Fibroblast of pulmonary artery (primary cell): ENCODE measurements at regions not wholly inside any gene's neighbourhood (a gene's known extent, or its start where the extent isn't known, plus 50 kb on each side); places are given as distances from the start of the nearest gene placed in this dataset.

Experiments used
- DNase-seq: peaks from one replicate; pipeline ENCODE4 v3.0.0-alpha.2; 2010; ENCODE audit warnings: low read depth
- H3K4me3 ChIP-seq: replicated peaks from 2 replicates; pipeline ENCODE4 v1.5.1; 2011; ENCODE audit warnings: low read depth, mild to moderate bottlenecking, control low read depth, low read length, moderate library complexity
- CTCF ChIP-seq: IDR thresholded peaks from 2 replicates; pipeline ENCODE4 v1.5.1; 2011; ENCODE audit warnings: mild to moderate bottlenecking, control low read depth, low read length, inconsistent platforms; ENCODE audit errors: missing control alignments

GRCh38 chr13:76331943-76332712 is 554.1 kb downstream of the KCTD12 start:
- no peak for TF ChIP-seq CTCF
- no peak overlapping the region for H3K4me3 ChIP-seq
- peak; percentile 62 for DNase-seq

DNA sequence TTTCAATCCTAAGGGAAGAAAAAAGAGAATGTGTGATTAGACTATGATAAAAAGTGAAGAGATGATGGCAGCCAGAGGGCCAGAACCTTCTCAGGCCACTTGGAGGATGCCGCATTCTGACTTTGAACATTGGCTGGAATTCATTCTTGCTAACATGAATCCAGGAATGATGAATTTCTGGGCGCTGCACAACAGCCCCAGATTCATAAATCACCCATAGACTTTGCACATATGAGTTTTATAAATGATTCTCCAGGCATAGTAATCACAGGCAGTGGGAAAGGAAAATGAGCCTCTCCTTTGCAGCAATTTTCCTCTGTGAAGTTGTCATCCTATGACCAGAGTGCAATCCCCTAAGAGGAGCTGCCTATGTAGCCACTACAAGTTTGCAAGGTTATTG is 555.4 kb downstream of the KCTD12 start:
- no peak for TF ChIP-seq CTCF

GRCh38 chr13:76329866-76330580 is 556.2 kb downstream of the KCTD12 start:
- DNase-seq = no peak
- TF ChIP-seq CTCF = no peak

More for the DNA sequence above, 555.4 kb downstream of the KCTD12 start:
- no peak overlapping the region for H3K4me3 ChIP-seq
- DNase-seq = no peak

DNA sequence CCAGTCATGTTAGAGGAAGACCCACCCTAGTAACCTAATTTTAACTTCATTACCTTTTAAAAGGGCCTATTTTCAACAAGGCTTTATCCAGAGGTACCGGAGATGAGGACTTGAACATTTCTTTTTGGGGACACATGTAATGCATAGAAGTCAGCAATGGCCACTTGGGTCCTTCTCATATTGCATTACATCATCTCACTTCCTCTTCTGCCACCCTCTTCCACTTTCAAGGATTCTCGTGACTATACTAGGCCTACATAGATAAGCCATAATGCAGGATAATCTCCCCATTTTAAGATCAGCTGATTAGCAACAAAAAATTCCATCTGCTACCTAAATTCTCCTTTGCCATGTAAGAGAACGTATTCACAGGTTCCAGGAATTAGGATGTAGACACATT is 557.2 kb downstream of the KCTD12 start:
- no peak for TF ChIP-seq CTCF
- DNase-seq = no peak
- no peak overlapping the region for H3K4me3 ChIP-seq

More at GRCh38 chr13:76329866-76330580, 556.2 kb downstream of the KCTD12 start:
- H3K4me3 ChIP-seq = no peak overlapping the region

- no peak for TF ChIP-seq CTCF
- no peak for DNase-seq
- no peak overlapping the region for H3K4me3 ChIP-seq
Measured at GRCh38 chr13:76326343-76326742, 559.9 kb downstream of the KCTD12 start.

DNA sequence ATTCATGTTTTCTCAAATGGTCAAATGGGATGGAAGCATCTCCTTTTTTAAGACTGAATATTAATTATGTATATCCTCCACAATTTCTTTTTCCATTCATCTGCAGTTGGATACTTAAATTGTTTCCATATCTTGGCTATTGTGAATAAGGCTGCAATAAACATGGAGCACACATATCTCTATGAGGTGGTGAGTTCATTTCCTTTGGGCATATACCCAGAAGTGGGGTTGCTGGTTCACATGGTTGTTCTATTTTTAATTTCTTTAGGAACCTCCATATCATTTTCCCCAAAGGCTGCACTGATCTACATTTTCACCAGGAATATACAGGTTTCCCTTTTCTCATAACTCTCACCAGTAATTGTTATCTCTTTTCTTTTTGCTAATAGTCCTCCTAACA is 566.3 kb downstream of the KCTD12 start:
- peak; percentile 18 for DNase-seq
- no peak for TF ChIP-seq CTCF
- H3K4me3 ChIP-seq = no peak overlapping the region
